ENCODE measurements at regions not wholly inside any gene's neighbourhood (a gene's known extent, or its start where the extent isn't known, plus 50 kb on each side); places are given as distances from the start of the nearest gene placed in this dataset.

DNA sequence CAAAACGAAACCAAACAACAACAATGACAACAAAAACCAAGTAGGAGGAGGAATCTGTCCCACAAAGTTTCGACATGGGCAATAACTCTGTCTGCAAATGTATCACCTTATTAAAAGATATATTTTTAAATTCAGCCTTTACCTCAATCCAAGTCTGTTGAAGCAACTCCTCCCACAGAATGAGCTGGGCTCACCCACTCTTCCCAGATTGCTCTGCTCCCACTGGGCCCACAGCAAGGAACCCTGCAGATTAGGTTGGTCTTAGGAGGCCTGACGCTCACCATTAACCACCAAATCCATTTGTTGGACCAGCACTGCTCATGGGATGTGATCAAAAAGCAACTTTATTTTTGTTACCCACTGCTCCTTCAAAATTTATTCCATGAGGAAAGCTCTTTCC, 114.7 kb upstream of the CDC42BPA start:
- CTCF ChIA-PET, result no interaction called here
- no peak for DNase-seq
- no peaks in the 10 kb centered on the region for H3K9me3 ChIP-seq (ENCODE audit: low read length)
- Mint-ChIP-seq H3K27me3 (peaks cover 11 to 37% of the 10 kb centered on the region in 2 donors), H3K36me3 (no peaks in the 10 kb centered on the region), H3K4me3 (no peak overlapping the region), H3K4me1 (no peaks in the 10 kb centered on the region), H3K27ac (no peak overlapping the region), H3K9me3 (peaks cover 0 to 2% (median 0%) of the 10 kb centered on the region in 5 donors)
- H3K36me3 ChIP-seq (ENCODE audit: insufficient read depth, low read length), result no peaks in the 10 kb centered on the region
- H3K4me1 ChIP-seq (ENCODE audit: insufficient read depth, low read length), result no peaks in the 10 kb centered on the region
- H3K27me3 ChIP-seq (ENCODE audit: insufficient read depth, low read length, poor library complexity, severe bottlenecking), result no peaks in the 10 kb centered on the region
- no peak overlapping the region for H3K4me3 ChIP-seq (ENCODE audit: low read length)
- POLR2A ChIA-PET, result no interaction called here
- no peak overlapping the region for H3K27ac ChIP-seq (ENCODE audit: low read depth, low read length)

DNA sequence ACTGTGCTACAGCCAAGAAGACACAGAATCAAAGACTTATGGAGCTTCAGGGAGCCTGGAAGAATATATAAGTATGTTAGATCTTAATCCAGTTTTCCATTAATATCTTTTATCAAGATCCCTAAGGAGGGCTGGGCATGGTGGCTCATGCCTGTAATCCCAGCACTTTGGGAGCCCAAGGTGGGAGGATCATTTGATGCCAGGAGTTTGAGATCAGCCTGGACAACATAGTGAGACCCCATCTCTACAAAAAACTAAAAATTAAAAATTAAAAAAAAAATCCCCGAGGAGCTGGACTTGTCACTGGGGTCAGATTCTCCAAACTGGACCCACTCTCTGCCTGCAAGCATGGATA, 113.9 kb upstream of the CDC42BPA start:
- Mint-ChIP-seq H3K4me1 (no peaks in the 10 kb centered on the region), H3K9me3 (peaks cover 0 to 2% (median 0%) of the 10 kb centered on the region in 5 donors), H3K27ac (no peak overlapping the region), H3K4me3 (no peak overlapping the region), H3K36me3 (no peaks in the 10 kb centered on the region), H3K27me3 (peaks cover 11 to 35% of the 10 kb centered on the region in 2 donors)
- Histone ChIP-seq H3K27ac (ENCODE audit: low read depth, low read length) (no peak overlapping the region), H3K36me3 (ENCODE audit: insufficient read depth, low read length) (no peaks in the 10 kb centered on the region), H3K4me3 (ENCODE audit: low read length) (no peak overlapping the region), H3K4me1 (ENCODE audit: insufficient read depth, low read length) (no peaks in the 10 kb centered on the region), H3K27me3 (ENCODE audit: insufficient read depth, low read length, poor library complexity, severe bottlenecking) (no peaks in the 10 kb centered on the region), H3K9me3 (ENCODE audit: low read length) (no peaks in the 10 kb centered on the region)
- DNase-seq, result no peak
- ChIA-PET CTCF (no interaction called here), POLR2A (no interaction called here)

DNA sequence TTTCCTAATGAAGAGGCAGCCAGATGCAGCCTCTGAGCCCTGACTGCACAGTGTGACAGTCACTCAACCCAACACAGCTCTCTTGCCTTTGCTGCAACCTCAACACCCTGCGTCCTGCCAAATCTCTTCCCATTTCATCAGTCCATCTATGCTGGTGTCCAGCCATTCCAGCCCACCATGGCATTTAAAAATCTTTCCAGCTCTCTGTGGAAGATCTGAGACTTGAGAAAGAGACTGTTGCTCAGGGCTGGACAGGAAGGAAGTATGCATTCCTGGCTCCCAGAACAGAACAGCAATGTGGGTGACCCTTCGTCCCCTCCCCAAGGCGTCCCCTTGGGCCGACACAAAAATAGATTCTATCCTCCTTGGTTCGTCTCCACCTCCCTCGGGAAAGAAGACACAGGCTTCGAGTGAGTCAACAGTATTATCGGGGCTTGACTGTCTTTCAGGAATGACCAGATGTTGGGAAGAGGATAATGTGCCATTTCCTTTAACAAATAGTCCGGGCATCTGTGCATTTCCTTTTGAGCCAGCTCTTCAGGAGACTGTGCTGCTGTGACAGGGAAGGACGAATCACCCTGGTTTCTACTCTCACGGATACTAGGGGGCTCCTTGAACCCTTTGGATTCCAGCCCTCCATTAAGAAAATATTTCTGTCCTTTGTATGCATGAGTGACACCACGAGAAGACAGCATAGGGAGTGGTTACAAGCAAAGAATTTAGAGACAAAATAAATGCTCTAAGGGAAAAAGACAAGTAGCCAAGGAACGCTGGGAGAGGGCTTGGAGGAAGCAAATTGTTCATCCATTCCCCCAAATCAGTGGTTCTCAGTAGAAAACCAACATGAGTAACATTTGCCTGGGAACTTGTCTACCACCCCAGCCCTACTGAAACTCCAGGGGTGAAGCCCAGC, 111.4 kb upstream of the CDC42BPA start:
- no peaks in the 10 kb centered on the region for H3K9me3 ChIP-seq (ENCODE audit: low read length)
- Mint-ChIP-seq H3K4me1 (no peaks in the 10 kb centered on the region), H3K27ac (no peak overlapping the region), H3K9me3 (peaks cover 0 to 5% (median 0%) of the 10 kb centered on the region in 5 donors), H3K27me3 (peaks cover 8 to 34% of the 10 kb centered on the region in 2 donors), H3K36me3 (no peaks in the 10 kb centered on the region), H3K4me3 (no peak overlapping the region)
- ChIA-PET POLR2A (no interaction called here), CTCF (no interaction called here)
- H3K27ac ChIP-seq (ENCODE audit: low read depth, low read length), result no peak overlapping the region
- no peak overlapping the region for H3K4me3 ChIP-seq (ENCODE audit: low read length)
- H3K4me1 ChIP-seq (ENCODE audit: insufficient read depth, low read length), result no peaks in the 10 kb centered on the region
- DNase-seq, result no peak
- no peaks in the 10 kb centered on the region for H3K36me3 ChIP-seq (ENCODE audit: insufficient read depth, low read length)
- H3K27me3 ChIP-seq (ENCODE audit: insufficient read depth, low read length, poor library complexity, severe bottlenecking), result no peaks in the 10 kb centered on the region

DNA sequence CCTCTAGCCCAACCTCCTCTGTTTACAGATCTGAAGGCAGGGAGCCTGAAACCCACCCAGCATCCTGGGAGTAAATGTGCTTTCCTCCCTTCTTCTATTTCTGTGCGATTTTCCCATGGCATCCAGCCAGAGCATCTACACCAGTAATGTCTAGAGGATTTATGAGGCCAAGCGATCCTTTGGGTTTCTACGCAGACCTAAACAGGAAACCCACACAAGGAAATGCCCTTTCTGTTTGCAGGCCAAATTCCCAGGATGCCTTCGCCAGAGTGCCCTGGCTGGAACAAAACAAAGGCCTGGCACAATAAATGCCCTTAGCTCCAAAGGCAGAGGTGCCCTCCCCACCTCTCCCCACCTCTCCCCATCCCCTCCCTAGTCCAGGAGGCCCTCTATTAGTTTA, 110.5 kb upstream of the CDC42BPA start:
- POLR2A ChIA-PET, result no interaction called here
- Histone ChIP-seq H3K36me3 (ENCODE audit: insufficient read depth, low read length) (no peaks in the 10 kb centered on the region), H3K9me3 (ENCODE audit: low read length) (no peaks in the 10 kb centered on the region), H3K4me1 (ENCODE audit: insufficient read depth, low read length) (no peaks in the 10 kb centered on the region), H3K4me3 (ENCODE audit: low read length) (no peak overlapping the region), H3K27ac (ENCODE audit: low read depth, low read length) (no peak overlapping the region), H3K27me3 (ENCODE audit: insufficient read depth, low read length, poor library complexity, severe bottlenecking) (no peaks in the 10 kb centered on the region)
- H3K36me3 Mint-ChIP-seq, result peaks cover 0 to 2% (median 0%) of the 10 kb centered on the region in 3 donors
- no peak for DNase-seq
- peaks cover 12 to 37% of the 10 kb centered on the region in 2 donors for H3K27me3 Mint-ChIP-seq
- CTCF ChIA-PET, result no interaction called here
- peaks cover 0 to 2% (median 0%) of the 10 kb centered on the region in 5 donors for H3K9me3 Mint-ChIP-seq
- no peak overlapping the region for H3K4me3 Mint-ChIP-seq
- H3K4me1 Mint-ChIP-seq, result no peaks in the 10 kb centered on the region
- no peak overlapping the region for H3K27ac Mint-ChIP-seq

DNA sequence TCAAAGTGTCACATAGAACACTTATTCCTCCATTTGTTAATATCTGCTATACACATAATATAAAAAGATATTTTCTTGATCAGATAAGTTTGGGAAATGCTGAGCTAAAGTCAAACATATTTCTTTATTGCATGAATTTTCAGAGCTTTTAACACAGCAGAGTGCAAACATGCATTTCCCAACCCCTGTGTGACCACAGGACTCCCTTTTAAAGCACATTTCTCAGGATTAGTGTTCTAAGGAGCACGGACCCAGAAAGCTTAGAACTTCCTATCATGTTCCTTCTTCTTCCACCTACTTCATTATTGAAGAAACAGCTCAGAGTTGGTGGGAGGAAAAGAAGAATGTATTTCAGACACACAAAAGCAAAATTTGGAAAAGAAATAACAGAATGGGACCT, 109.1 kb upstream of the CDC42BPA start:
- no peak overlapping the region for H3K4me3 ChIP-seq (ENCODE audit: low read length)
- peaks cover 0 to 2% (median 0%) of the 10 kb centered on the region in 5 donors for H3K9me3 Mint-ChIP-seq
- ChIA-PET POLR2A (no interaction called here), CTCF (no interaction called here)
- no peaks in the 10 kb centered on the region for H3K4me1 Mint-ChIP-seq
- no peaks in the 10 kb centered on the region for H3K4me1 ChIP-seq (ENCODE audit: insufficient read depth, low read length)
- peaks cover 0 to 2% (median 0%) of the 10 kb centered on the region in 3 donors for H3K36me3 Mint-ChIP-seq
- no peaks in the 10 kb centered on the region for H3K36me3 ChIP-seq (ENCODE audit: insufficient read depth, low read length)
- no peaks in the 10 kb centered on the region for H3K9me3 ChIP-seq (ENCODE audit: low read length)
- DNase-seq, result no peak
- peaks cover 12 to 35% of the 10 kb centered on the region in 2 donors for H3K27me3 Mint-ChIP-seq
- no peak overlapping the region for H3K4me3 Mint-ChIP-seq
- no peaks in the 10 kb centered on the region for H3K27me3 ChIP-seq (ENCODE audit: insufficient read depth, low read length, poor library complexity, severe bottlenecking)
- H3K27ac Mint-ChIP-seq, result no peak overlapping the region
- no peak overlapping the region for H3K27ac ChIP-seq (ENCODE audit: low read depth, low read length)

DNA sequence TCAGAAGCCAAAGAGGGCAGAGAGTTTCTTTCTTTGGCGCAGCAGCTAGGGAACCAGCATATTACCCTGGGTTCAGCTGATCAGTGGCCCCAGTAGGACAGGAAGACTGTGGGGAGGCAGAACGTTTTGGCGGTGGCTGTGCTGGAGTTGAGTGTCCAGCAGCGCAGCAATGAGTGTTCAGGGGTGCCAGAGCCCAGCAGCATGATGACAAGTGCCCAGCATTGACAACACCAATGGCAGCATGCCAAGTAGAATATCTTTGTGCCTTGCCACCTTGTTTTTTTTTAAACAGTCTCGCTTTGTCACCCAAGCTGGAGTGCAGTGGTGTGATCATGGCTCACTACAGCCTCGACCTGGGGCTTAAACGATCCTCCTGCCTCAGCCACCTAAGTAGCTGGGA, 106.7 kb upstream of the CDC42BPA start:
- Mint-ChIP-seq H3K27ac (no peak overlapping the region), H3K27me3 (peaks cover 14 to 37% of the 10 kb centered on the region in 2 donors), H3K9me3 (peaks cover 0 to 2% (median 0%) of the 10 kb centered on the region in 5 donors), H3K4me3 (no peak overlapping the region), H3K4me1 (no peaks in the 10 kb centered on the region), H3K36me3 (peaks cover 0 to 2% (median 0%) of the 10 kb centered on the region in 3 donors)
- no peaks in the 10 kb centered on the region for H3K4me1 ChIP-seq (ENCODE audit: insufficient read depth, low read length)
- no peaks in the 10 kb centered on the region for H3K9me3 ChIP-seq (ENCODE audit: low read length)
- H3K27ac ChIP-seq (ENCODE audit: low read depth, low read length), result no peak overlapping the region
- no peak for DNase-seq
- CTCF ChIA-PET, result no interaction called here
- POLR2A ChIA-PET, result no interaction called here
- H3K27me3 ChIP-seq (ENCODE audit: insufficient read depth, low read length, poor library complexity, severe bottlenecking), result no peaks in the 10 kb centered on the region
- H3K36me3 ChIP-seq (ENCODE audit: insufficient read depth, low read length), result no peaks in the 10 kb centered on the region
- H3K4me3 ChIP-seq (ENCODE audit: low read length), result no peak overlapping the region

DNA sequence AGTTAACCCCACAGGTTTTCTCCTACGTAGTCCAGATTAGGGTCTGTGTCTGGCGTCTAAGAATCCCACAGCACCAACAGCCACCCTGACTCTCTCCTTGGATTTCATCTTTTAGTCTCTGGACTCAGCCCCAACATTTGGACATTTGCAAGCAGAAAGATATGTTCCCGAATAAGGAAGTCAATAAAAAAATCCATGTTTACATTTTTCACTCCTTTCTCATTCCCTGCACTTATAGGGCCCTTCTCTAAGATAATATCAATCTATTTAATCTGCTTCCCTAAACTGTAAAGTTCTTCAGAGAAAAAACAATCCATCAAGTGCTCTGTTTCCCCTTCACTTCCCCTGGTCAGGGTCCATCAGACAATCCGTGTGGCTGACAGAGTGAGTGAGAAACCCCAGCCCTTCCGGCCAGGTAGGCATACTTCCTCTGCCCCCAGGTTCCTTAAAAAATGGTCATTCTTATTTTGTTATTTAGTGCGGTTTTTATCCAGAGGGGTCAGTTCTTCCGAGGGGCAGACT, 105.9 kb upstream of the CDC42BPA start:
- H3K27me3 Mint-ChIP-seq, result peaks cover 14 to 39% of the 10 kb centered on the region in 2 donors
- no peaks in the 10 kb centered on the region for H3K9me3 ChIP-seq (ENCODE audit: low read length)
- peak overlapping the region in 1 of 8 donors; percentile 24 for H3K27ac Mint-ChIP-seq
- no peaks in the 10 kb centered on the region for H3K4me1 ChIP-seq (ENCODE audit: insufficient read depth, low read length)
- H3K4me1 Mint-ChIP-seq, result no peaks in the 10 kb centered on the region
- no peaks in the 10 kb centered on the region for H3K27me3 ChIP-seq (ENCODE audit: insufficient read depth, low read length, poor library complexity, severe bottlenecking)
- peaks cover 0 to 2% (median 0%) of the 10 kb centered on the region in 3 donors for H3K36me3 Mint-ChIP-seq
- ChIA-PET CTCF (no interaction called here), POLR2A (no interaction called here)
- H3K4me3 ChIP-seq (ENCODE audit: low read length), result no peak overlapping the region
- H3K9me3 Mint-ChIP-seq, result peaks cover 0 to 2% (median 0%) of the 10 kb centered on the region in 5 donors
- H3K4me3 Mint-ChIP-seq, result no peak overlapping the region
- no peak overlapping the region for H3K27ac ChIP-seq (ENCODE audit: low read depth, low read length)
- DNase-seq, result no peak
- no peaks in the 10 kb centered on the region for H3K36me3 ChIP-seq (ENCODE audit: insufficient read depth, low read length)

DNA sequence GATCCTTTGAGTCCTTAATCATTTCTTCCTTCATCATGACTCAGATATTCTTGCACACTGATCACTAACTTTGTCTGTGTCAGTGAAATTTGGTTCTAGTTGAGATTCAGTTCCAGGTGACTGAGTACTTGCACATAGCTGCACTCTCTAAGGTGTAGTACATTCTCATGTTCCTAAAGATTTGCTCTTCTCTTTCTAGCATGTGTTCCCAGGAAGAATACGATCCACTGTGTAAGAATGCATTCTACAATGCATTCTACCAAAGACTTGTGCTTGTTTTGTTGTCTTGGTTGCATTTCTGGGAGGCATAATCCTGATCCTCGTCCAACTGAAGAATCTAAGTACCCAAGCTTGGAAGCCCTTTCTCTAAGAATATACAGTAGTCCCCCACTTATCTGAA, 104.3 kb upstream of the CDC42BPA start:
- POLR2A ChIA-PET, result no interaction called here
- no peaks in the 10 kb centered on the region for H3K9me3 ChIP-seq (ENCODE audit: low read length)
- Mint-ChIP-seq H3K27ac (no peak overlapping the region), H3K4me3 (no peak overlapping the region), H3K27me3 (peaks cover 12 to 37% of the 10 kb centered on the region in 2 donors), H3K36me3 (peaks cover 0 to 2% (median 0%) of the 10 kb centered on the region in 3 donors), H3K4me1 (no peaks in the 10 kb centered on the region), H3K9me3 (peaks cover 0 to 2% (median 0%) of the 10 kb centered on the region in 5 donors)
- no peaks in the 10 kb centered on the region for H3K27me3 ChIP-seq (ENCODE audit: insufficient read depth, low read length, poor library complexity, severe bottlenecking)
- DNase-seq, result no peak
- no peak overlapping the region for H3K27ac ChIP-seq (ENCODE audit: low read depth, low read length)
- H3K4me1 ChIP-seq (ENCODE audit: insufficient read depth, low read length), result no peaks in the 10 kb centered on the region
- CTCF ChIA-PET, result no interaction called here
- H3K36me3 ChIP-seq (ENCODE audit: insufficient read depth, low read length), result no peaks in the 10 kb centered on the region
- H3K4me3 ChIP-seq (ENCODE audit: low read length), result no peak overlapping the region

All from CD8-positive, alpha-beta memory T cell (primary cell).